T-cell (primary cell): ENCODE measurements at regions not wholly inside any gene's neighbourhood (a gene's known extent, or its start where the extent isn't known, plus 50 kb on each side); places are given as distances from the start of the nearest gene placed in this dataset.

Experiments
- ATAC-seq, 4 experiments: fragments of 200-7000 bp in 3 of 4; fragments of 150-1000 bp in 1 of 4; cut with Tn5 transposase; replicated peaks in 1 of 4; 1 replicate in 3 of 4; 2 replicates in 1 of 4; pipeline ENCODE4 v1.10.0; 2021; ENCODE audit warnings: moderate library complexity in 3 of 4, mild to moderate bottlenecking in 2 of 4, moderate number of reproducible peaks in 1 of 4
- CTCF ChIA-PET, 2 donors: fragments of 300-600 bp; sonication (Branson Sonifier 250); formaldehyde crosslinking; loops; one replicate each; lab custom pipeline; 2022; ENCODE audit warnings: antibody characterized with exemption in 2 of 2; lab: Charles Lee
- POLR2A ChIA-PET, 2 donors: fragments of 300-600 bp; sonication (Branson Sonifier 250); formaldehyde crosslinking; loops; one replicate each; lab custom pipeline; 2022; ENCODE audit warnings: antibody characterized with exemption in 2 of 2; lab: Charles Lee
- DNase-seq, 35 experiments: peaks; one replicate each; pipeline versions ENCODE4 v3.0.0 to v3.0.0-alpha.2; 2013 to 2023
- H3K27ac ChIP-seq: one replicate; pipeline ENCODE4 v1.5.1; 2013; ENCODE audit warnings: low read length
- H3K27me3 ChIP-seq, 2 experiments: replicated peaks in 1 of 2; 1 replicate in 1 of 2; 2 replicates in 1 of 2; pipeline versions ENCODE4 v1.6.1 to v1.7.0; 2013; ENCODE audit warnings: low read length in 1 of 2, mixed read lengths in 1 of 2; ENCODE audit not compliant: control insufficient read depth in 2 of 2, insufficient read depth in 2 of 2; ENCODE audit errors: extremely low read depth in 1 of 2
- H3K36me3 ChIP-seq, 2 donors: 1 replicate in 1 of 2; 2 replicates in 1 of 2; pipeline versions ENCODE4 v1.6.1 to v1.7.0; 2013; ENCODE audit warnings: low read length in 1 of 2; ENCODE audit not compliant: control insufficient read depth in 2 of 2, insufficient read depth in 1 of 2; ENCODE audit errors: extremely low read depth in 1 of 2
- H3K4me1 ChIP-seq, 2 experiments: 1 replicate in 1 of 2; 2 replicates in 1 of 2; pipeline versions ENCODE4 v1.6.1 to v1.7.0; 2013; ENCODE audit warnings: low read length in 2 of 2, mixed read lengths in 1 of 2; ENCODE audit not compliant: insufficient read depth in 2 of 2, control insufficient read depth in 1 of 2; ENCODE audit errors: extremely low read depth in 1 of 2
- H3K4me3 ChIP-seq, 2 donors: 1 replicate in 1 of 2; 2 replicates in 1 of 2; pipeline versions ENCODE4 v1.5.1 to v1.7.0; 2013; ENCODE audit warnings: mild to moderate bottlenecking in 2 of 2, low read length in 1 of 2, moderate library complexity in 1 of 2; ENCODE audit not compliant: control insufficient read depth in 1 of 2; ENCODE audit errors: extremely low read depth in 1 of 2
- H3K9me3 ChIP-seq: 2 replicates; pipeline ENCODE4 v1.7.0; 2013
- H3K27ac Mint-ChIP-seq, 2 donors: one replicate each; pipeline ENCODE4 v1.8.0; 2020 to 2021; ENCODE audit warnings: mild to moderate bottlenecking in 2 of 2, mixed read lengths in 2 of 2
- H3K27me3 Mint-ChIP-seq, 2 donors: one replicate each; pipeline ENCODE4 v1.8.0; 2021 to 2022; ENCODE audit warnings: mixed read lengths in 2 of 2
- H3K36me3 Mint-ChIP-seq: one replicate; pipeline ENCODE4 v1.8.0; 2021; ENCODE audit warnings: mixed read lengths
- H3K4me1 Mint-ChIP-seq, 3 donors: one replicate each; pipeline ENCODE4 v1.8.0; 2020 to 2022; ENCODE audit warnings: mixed read lengths in 3 of 3, mild to moderate bottlenecking in 1 of 3
- H3K4me3 Mint-ChIP-seq, 3 donors: one replicate each; pipeline ENCODE4 v1.8.0; 2020 to 2022; ENCODE audit warnings: mild to moderate bottlenecking in 3 of 3, mixed read lengths in 3 of 3, moderate library complexity in 3 of 3
- H3K9me3 Mint-ChIP-seq, 3 donors: one replicate each; pipeline ENCODE4 v1.8.0; 2020 to 2022; ENCODE audit warnings: mixed read lengths in 3 of 3
- WGBS: methylation state at CpG from one replicate; pipeline ENCODE4 v1.1.5; 2013; ENCODE audit warnings: missing lambda C conversion rate; ENCODE audit not compliant: insufficient coverage; 5-methylcytosine and 5-hydroxymethylcytosine counted together

GRCh38 chr22:27437570-27437969, 364.0 kb downstream of the MN1 start:
- DNase-seq (no peak), ATAC-seq (no peak)
- Mint-ChIP-seq H3K4me1 (no peaks in the 10 kb centered on the region), H3K27ac (no peak overlapping the region), H3K9me3 (peaks cover 0 to 3% (median 2%) of the 10 kb centered on the region in 3 donors), H3K27me3 (peaks cover 4 to 6% of the 10 kb centered on the region in 2 donors), H3K4me3 (no peak overlapping the region), H3K36me3 (no peaks in the 10 kb centered on the region)
- WGBS: 39% methylated on average over 2 of the region's 4 CpGs
- no peaks in the 10 kb centered on the region for H3K4me1 ChIP-seq
- H3K4me3 ChIP-seq: no peak overlapping the region
- H3K36me3 ChIP-seq: no peaks in the 10 kb centered on the region
- no peaks in the 10 kb centered on the region for H3K9me3 ChIP-seq
- ChIA-PET POLR2A (no interaction called here), CTCF (no interaction called here)
- no peak overlapping the region for H3K27ac ChIP-seq
- H3K27me3 ChIP-seq: peaks cover 0 to 17% of the 10 kb centered on the region in 2 experiments

- POLR2A ChIA-PET: no interaction called here
Observed at GRCh38 chr22:27438271-27438980, 363.1 kb downstream of the MN1 start.

DNA sequence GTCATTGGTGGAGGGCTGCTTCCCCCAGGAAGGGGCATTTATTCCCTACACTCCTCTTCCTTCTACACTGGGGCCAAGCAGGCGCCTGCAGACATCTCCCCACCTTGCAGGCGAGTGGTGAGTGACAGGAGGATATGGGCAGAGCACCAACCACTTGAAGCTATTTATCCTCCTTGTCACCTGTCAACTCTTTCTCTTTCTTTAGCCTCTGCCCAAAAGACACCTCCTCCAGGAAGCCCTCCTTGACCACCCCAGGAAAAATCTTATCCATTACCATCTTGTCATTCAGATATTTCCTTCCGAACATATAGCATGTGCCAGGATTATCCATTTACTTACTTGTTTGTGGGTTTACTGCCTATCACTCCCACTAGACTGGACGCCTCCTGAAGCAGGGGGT, 362.4 kb downstream of the MN1 start:
- H3K9me3 ChIP-seq: no peaks in the 10 kb centered on the region
- H3K4me1 ChIP-seq: no peaks in the 10 kb centered on the region
- ChIA-PET CTCF (no interaction called here), POLR2A (no interaction called here)
- Mint-ChIP-seq H3K4me1 (no peaks in the 10 kb centered on the region), H3K4me3 (no peak overlapping the region), H3K9me3 (no peaks in the 10 kb centered on the region), H3K27me3 (peaks cover 4 to 11% of the 10 kb centered on the region in 2 donors), H3K27ac (no peak overlapping the region), H3K36me3 (no peaks in the 10 kb centered on the region)
- no peak overlapping the region for H3K4me3 ChIP-seq
- no peak overlapping the region for H3K27ac ChIP-seq
- peaks cover 0 to 22% of the 10 kb centered on the region in 2 experiments for H3K27me3 ChIP-seq
- ATAC-seq (no peak), DNase-seq (no peak)
- 90% methylated on average over 2 of the region's 4 CpGs for WGBS
- H3K36me3 ChIP-seq: no peaks in the 10 kb centered on the region

More at GRCh38 chr22:27438271-27438980, 363.1 kb downstream of the MN1 start:
- peaks cover 4 to 6% of the 10 kb centered on the region in 2 donors for H3K27me3 Mint-ChIP-seq
- no peaks in the 10 kb centered on the region for H3K36me3 Mint-ChIP-seq
- H3K9me3 Mint-ChIP-seq: no peaks in the 10 kb centered on the region
- H3K4me1 ChIP-seq: no peaks in the 10 kb centered on the region
- no peaks in the 10 kb centered on the region for H3K4me1 Mint-ChIP-seq
- WGBS: 58% methylated on average over 14 of the region's 22 CpGs
- no peak overlapping the region for H3K4me3 ChIP-seq
- CTCF ChIA-PET: no interaction called here
- no peak for DNase-seq
- H3K4me3 Mint-ChIP-seq: no peak overlapping the region
- no peaks in the 10 kb centered on the region for H3K9me3 ChIP-seq
- no peak overlapping the region for H3K27ac Mint-ChIP-seq
- H3K36me3 ChIP-seq: no peaks in the 10 kb centered on the region
- peaks cover 0 to 19% of the 10 kb centered on the region in 2 experiments for H3K27me3 ChIP-seq
- H3K27ac ChIP-seq: no peak overlapping the region
- ATAC-seq: no peak

- DNase-seq (no peak), ATAC-seq (no peak)
- no peaks in the 10 kb centered on the region for H3K4me1 Mint-ChIP-seq
- Histone ChIP-seq H3K4me1 (no peaks in the 10 kb centered on the region), H3K36me3 (no peaks in the 10 kb centered on the region), H3K4me3 (no peak overlapping the region), H3K9me3 (no peaks in the 10 kb centered on the region), H3K27ac (no peak overlapping the region), H3K27me3 (peaks cover 0 to 18% of the 10 kb centered on the region in 2 experiments)
- CTCF ChIA-PET: no interaction called here
- no peaks in the 10 kb centered on the region for H3K9me3 Mint-ChIP-seq
- 20% methylated on average over 3 of the region's 6 CpGs for whole genome bisulfite sequencing
- POLR2A ChIA-PET: no interaction called here
- no peak overlapping the region for H3K4me3 Mint-ChIP-seq
- H3K27ac Mint-ChIP-seq: no peak overlapping the region
- peaks cover 4 to 11% of the 10 kb centered on the region in 2 donors for H3K27me3 Mint-ChIP-seq
- no peaks in the 10 kb centered on the region for H3K36me3 Mint-ChIP-seq
Observed at GRCh38 chr22:27440304-27440865, 361.2 kb downstream of the MN1 start.

GRCh38 chr22:27441706-27442475, 359.7 kb downstream of the MN1 start:
- H3K27me3 Mint-ChIP-seq: peaks cover 4 to 11% of the 10 kb centered on the region in 2 donors
- ATAC-seq (no peak), DNase-seq (no peak)
- H3K27ac Mint-ChIP-seq: no peak overlapping the region
- Histone ChIP-seq H3K4me3 (no peak overlapping the region), H3K4me1 (no peaks in the 10 kb centered on the region), H3K27me3 (peaks cover 0 to 25% of the 10 kb centered on the region in 2 experiments), H3K36me3 (no peaks in the 10 kb centered on the region), H3K9me3 (no peaks in the 10 kb centered on the region), H3K27ac (no peak overlapping the region)
- no peaks in the 10 kb centered on the region for H3K36me3 Mint-ChIP-seq
- H3K9me3 Mint-ChIP-seq: no peaks in the 10 kb centered on the region
- no peaks in the 10 kb centered on the region for H3K4me1 Mint-ChIP-seq
- WGBS: 90% methylated on average over 14 of the region's 22 CpGs
- POLR2A ChIA-PET: no interaction called here
- CTCF ChIA-PET: no interaction called here
- no peak overlapping the region for H3K4me3 Mint-ChIP-seq

DNA sequence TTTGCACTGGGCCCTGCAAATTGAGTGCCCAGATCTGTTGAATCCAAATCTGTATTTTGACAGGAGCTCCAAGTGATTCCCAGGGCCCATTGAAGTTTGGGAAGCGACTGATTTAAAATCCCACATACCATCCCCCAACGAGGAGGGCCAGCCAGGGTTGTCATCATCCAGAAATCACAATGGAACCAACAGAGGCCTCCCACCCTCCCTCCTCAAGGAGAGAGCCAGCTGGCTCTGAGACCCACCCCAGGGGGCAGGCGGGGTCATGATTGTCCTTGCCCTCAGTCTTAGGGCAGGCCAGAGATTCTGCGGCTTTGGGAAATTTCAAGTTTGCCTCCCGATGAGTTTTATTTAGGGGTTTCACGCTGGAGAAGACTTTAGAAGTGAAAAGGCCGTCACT, 358.2 kb downstream of the MN1 start:
- Histone ChIP-seq H3K36me3 (no peaks in the 10 kb centered on the region), H3K9me3 (no peaks in the 10 kb centered on the region), H3K4me3 (no peak overlapping the region), H3K4me1 (no peaks in the 10 kb centered on the region), H3K27ac (no peak overlapping the region), H3K27me3 (peaks cover 0 to 28% of the 10 kb centered on the region in 2 experiments)
- H3K4me1 Mint-ChIP-seq: no peaks in the 10 kb centered on the region
- ChIA-PET POLR2A (no interaction called here), CTCF (no interaction called here)
- WGBS: 80% methylated on average over 7 of the region's 7 CpGs
- no peak for ATAC-seq
- no peak overlapping the region for H3K27ac Mint-ChIP-seq
- H3K9me3 Mint-ChIP-seq: no peaks in the 10 kb centered on the region
- DNase-seq: no peak
- no peaks in the 10 kb centered on the region for H3K36me3 Mint-ChIP-seq
- peaks cover 4 to 11% of the 10 kb centered on the region in 2 donors for H3K27me3 Mint-ChIP-seq
- no peak overlapping the region for H3K4me3 Mint-ChIP-seq
